B cell (primary cell): ENCODE measurements at regions not wholly inside any gene's neighbourhood (a gene's known extent, or its start where the extent isn't known, plus 50 kb on each side); places are given as distances from the start of the nearest gene placed in this dataset.

ENCODE experiments used
- EZH2 ChIP-seq: IDR thresholded peaks from 2 replicates; pipeline ENCODE4 v1.6.1; 2012; ENCODE audit warnings: borderline replicate concordance, low read depth, mild to moderate bottlenecking, moderate library complexity, low read length; ENCODE audit not compliant: insufficient read depth, poor library complexity, severe bottlenecking
- TF ChIP-seq, protein P1 (sequence below): fragments of 200-600 bp; IDR thresholded peaks from one replicate; pipeline ENCODE4 v1.8.0; 2022; ENCODE audit warnings: antibody characterized with exemption, mild to moderate bottlenecking

DNA sequence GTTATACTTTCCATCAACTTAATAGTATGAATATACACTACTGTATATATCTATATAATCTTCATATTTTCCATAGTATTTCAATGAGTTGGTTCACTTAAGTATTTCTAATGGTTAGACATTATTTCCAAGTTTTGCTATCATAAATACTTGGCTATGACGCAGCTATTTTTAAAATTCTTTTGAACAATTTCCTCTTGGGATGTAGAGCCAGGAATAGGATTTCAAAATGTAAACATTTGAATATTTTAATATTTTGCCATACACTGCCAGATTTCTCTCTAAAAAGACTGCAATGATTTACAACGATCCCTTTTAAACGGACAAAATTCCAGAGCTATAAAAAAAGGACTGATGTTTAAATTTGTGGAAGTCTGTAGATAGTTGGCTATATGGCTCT is 95.6 kb downstream of the NUP35 start:
- TF ChIP-seq, protein P1, sequence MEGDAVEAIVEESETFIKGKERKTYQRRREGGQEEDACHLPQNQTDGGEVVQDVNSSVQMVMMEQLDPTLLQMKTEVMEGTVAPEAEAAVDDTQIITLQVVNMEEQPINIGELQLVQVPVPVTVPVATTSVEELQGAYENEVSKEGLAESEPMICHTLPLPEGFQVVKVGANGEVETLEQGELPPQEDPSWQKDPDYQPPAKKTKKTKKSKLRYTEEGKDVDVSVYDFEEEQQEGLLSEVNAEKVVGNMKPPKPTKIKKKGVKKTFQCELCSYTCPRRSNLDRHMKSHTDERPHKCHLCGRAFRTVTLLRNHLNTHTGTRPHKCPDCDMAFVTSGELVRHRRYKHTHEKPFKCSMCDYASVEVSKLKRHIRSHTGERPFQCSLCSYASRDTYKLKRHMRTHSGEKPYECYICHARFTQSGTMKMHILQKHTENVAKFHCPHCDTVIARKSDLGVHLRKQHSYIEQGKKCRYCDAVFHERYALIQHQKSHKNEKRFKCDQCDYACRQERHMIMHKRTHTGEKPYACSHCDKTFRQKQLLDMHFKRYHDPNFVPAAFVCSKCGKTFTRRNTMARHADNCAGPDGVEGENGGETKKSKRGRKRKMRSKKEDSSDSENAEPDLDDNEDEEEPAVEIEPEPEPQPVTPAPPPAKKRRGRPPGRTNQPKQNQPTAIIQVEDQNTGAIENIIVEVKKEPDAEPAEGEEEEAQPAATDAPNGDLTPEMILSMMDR, result no peak
- TF ChIP-seq EZH2, result no peak
